ENCODE measurements at regions not wholly inside any gene's neighbourhood (a gene's known extent, or its start where the extent isn't known, plus 50 kb on each side); places are given as distances from the start of the nearest gene placed in this dataset.
A peak's percentile ranks its signal among the peaks of the same experiment; 100 is the strongest.
"Not testable (repeated sequence)": the region's sequence is repeated elsewhere in the genome, so short reads cannot be mapped to it uniquely, and the experiment has no call there.

- FAIRE-seq (no peak), DNase-seq (ENCODE audit: insufficient read length, low spot score) (no peak)
These were observed 1242.1 kb downstream of the PLA2G4A start for GRCh38 chr1:188070848-188071247.

- DNase-seq (ENCODE audit: insufficient read length, low spot score) (no peak), FAIRE-seq (no peak)
These were observed 1260.3 kb downstream of the PLA2G4A start for GRCh38 chr1:188089015-188089414.

GRCh38 chr1:188089461-188089860, 1260.7 kb downstream of the PLA2G4A start:
- DNase-seq (ENCODE audit: insufficient read length, low spot score), result no peak
- no peak for FAIRE-seq

GRCh38 chr1:188096521-188096920, 1267.8 kb downstream of the PLA2G4A start:
- FAIRE-seq, result no peak
- DNase-seq (ENCODE audit: insufficient read length, low spot score), result no peak

- FAIRE-seq (no peak), DNase-seq (ENCODE audit: insufficient read length, low spot score) (no peak)
These were observed 1288.7 kb downstream of the PLA2G4A start for GRCh38 chr1:188117436-188117835.

- DNase-seq (ENCODE audit: insufficient read length, low spot score) (no peak), FAIRE-seq (no peak)
These were observed 1293.9 kb downstream of the PLA2G4A start for GRCh38 chr1:188122646-188123045.

GRCh38 chr1:188127507-188127906, 1298.8 kb downstream of the PLA2G4A start:
- DNase-seq (ENCODE audit: insufficient read length, low spot score), result no peak
- no peak for FAIRE-seq

DNA sequence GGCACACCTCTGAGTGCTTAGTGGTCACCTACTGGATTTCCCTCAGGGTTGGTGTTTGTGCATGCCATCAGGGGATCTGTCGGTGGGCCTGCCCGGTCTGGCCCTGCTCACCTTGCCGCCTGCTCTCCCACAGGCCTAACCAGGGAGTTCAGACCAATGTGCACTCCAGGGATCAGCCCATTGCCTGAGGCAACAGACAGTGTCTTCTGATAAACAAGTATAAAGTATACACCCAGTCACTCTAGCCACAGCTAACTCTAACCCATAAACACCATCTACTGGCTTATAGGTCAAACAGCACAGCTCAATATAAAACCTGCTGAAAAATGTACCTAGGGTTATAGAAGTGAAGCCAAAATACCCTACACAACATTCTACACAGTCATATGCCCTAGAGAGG, 1300.0 kb downstream of the PLA2G4A start:
- DNase-seq (ENCODE audit: insufficient read length, low spot score) (peak; percentile 29), FAIRE-seq (no peak)

DNA sequence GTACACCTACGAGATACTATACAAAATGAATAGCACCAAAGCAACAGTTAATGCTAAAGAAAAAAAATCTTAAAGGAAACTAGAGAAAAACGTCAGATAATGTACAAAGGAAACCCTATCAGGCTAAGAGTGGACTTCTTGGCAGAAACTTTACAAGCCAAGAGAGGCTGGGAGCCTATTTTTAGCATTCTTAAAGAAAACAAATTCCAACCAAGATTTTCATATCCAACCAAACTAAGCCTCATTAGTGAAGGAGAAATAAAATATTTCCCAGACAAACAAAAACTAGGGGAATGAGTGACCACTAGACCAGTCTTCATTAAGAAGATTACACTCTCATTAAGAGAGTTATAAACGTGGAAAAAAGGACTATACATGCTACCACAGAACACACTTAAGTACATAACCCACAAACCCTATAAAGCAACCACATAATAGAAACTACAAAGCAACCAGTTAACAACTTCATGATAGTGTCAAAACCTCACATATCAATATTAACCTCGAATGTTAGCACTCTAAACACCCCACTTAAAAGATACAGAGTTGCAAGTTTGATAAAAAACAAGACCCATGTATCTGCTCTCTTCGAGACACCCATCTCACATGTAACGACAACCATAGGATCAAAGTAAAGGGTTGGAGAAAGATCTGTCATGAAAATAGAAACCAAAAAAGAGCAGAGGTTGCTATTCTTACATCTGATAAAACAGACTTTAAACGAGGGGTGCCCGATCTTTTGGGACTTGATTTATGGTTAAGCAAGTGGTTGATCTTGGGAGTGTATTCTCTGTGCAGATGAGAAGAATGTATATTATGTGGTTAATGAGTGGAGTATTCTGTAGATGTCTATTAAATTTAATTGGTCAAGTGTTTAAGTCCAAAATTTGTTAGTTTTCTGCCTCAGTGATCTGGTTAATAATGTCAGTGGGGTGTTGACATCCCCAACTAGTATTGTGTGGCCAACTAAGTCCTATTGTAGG, 1301.4 kb downstream of the PLA2G4A start:
- FAIRE-seq (no peak), DNase-seq (ENCODE audit: insufficient read length, low spot score) (no peak)

DNA sequence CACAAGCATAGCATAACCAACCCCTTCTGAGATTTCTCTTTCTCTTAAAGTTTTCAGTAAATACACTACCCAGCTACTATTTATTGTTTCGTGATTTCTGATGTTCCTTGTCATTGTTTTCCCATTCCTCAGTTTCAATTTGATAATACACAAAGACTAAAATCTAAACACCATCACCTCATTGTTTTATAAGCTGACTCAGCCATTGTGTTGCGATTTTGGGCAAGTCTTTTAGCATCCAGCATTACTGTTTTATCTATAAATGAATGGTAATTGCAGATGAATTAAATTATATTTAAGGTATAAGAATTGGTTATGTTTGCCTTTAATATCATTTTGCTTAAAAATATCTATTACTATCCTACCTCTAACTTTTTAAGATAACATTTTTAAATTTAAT, 1308.5 kb downstream of the PLA2G4A start:
- DNase-seq (ENCODE audit: insufficient read length, low spot score), result no peak
- FAIRE-seq, result no peak

DNA sequence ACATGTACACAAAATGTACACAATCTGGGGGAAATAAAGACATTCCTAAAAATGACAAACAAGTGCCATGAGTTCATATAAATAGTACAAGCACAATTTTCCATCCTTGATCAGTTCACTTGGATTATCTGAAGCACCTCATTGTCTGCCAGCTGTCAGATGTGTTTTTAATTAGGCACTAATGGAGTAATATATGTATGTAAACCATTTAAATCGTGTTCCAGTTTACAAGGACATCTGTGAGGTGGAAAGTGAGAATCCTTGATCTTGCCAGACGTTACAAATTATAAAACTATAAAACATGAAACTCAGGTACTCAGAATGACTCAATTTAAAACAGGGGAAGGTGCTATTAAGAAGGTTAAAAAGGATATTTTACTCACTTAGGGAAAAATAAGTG, 1312.2 kb downstream of the PLA2G4A start:
- FAIRE-seq, result no peak
- DNase-seq (ENCODE audit: insufficient read length, low spot score), result no peak

DNA sequence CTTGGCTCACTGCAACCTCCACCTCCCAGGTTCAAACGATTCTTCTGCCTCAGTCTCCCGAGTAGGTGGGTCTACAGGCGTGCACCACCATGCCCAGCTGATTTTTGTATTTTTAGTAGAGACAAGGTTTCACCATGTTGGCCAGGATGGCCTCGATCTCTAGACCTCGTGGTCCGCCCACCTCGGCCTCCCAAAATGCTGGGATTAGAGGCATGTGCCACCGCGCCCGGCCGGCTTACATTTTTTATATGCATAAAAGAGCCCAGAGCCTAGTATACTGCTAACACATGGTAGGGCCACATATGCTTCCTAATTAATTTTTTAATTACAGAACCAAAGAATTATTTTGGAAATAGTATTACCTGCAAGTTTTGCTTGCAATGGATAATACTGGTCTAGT, 1325.4 kb downstream of the PLA2G4A start:
- DNase-seq (ENCODE audit: insufficient read length, low spot score), result no peak

DNA sequence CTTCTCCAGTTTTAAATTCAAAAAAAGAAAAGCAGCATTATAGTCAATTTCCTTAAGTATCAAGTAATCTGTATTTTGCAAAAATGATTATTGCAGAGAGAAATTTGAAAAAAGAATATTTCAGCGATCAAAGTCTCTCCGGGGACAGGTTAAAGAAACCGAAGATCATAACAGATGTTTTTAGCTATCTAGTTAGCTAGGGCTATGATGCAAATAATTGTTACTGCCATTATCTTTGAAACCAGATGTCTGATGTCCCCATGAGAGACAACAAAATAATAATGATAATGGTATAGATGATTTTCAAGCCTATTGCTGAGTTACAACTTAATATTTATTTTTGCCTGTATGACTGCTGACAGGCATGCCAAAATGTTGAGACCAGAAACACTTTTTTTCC, 1326.0 kb downstream of the PLA2G4A start:
- FAIRE-seq (no peak), DNase-seq (ENCODE audit: insufficient read length, low spot score) (no peak)

More for the DNA sequence above, 1325.4 kb downstream of the PLA2G4A start:
- no peak for FAIRE-seq

- DNase-seq (ENCODE audit: insufficient read length, low spot score) (no peak), FAIRE-seq (no peak)
These were observed 1326.5 kb downstream of the PLA2G4A start for GRCh38 chr1:188155261-188155660.

DNA sequence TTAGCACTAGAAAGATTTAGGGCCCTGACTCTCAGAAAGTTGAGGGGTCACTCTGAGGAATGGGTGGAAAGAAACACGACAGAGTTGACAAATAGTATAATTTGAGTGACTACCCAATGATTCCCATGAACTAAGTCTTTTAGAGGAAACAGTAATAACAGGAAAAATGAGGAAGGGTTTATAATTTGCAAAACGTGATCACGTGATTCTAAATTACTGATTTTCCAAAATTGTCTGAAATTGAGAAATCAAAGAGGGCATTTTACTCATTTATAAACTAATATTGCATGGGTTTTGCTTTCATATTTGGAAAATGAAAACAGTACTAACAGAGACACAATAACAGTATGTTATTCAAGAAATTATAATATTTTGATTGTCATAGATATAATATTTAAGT, 1335.7 kb downstream of the PLA2G4A start:
- FAIRE-seq, result no peak
- no peak for DNase-seq (ENCODE audit: insufficient read length, low spot score)

- FAIRE-seq (no peak), DNase-seq (ENCODE audit: insufficient read length, low spot score) (no peak)
These were observed 1337.9 kb downstream of the PLA2G4A start for GRCh38 chr1:188166654-188167053.

DNA sequence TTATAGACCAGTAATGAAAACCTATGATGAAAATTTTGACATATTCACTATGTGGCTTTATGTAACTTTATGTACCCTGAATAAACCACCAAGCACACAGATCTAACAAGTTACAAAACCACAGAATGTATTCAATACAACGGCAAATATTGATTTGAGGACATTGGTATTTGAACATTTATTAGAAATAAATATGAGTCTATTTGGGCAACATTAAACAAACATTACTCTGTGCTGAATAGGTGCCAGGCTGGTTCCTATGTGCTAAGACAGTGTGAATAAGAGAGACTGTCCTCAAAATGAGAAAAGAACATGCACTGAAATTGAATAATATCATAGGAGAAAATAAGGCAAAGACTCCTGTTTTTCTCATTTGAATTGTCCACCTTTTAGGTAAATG, 1341.2 kb downstream of the PLA2G4A start:
- no peak for FAIRE-seq

GRCh38 chr1:188170411-188170810, 1341.7 kb downstream of the PLA2G4A start:
- FAIRE-seq (no peak), DNase-seq (ENCODE audit: insufficient read length, low spot score) (no peak)

More for the DNA sequence above, 1341.2 kb downstream of the PLA2G4A start:
- no peak for DNase-seq (ENCODE audit: insufficient read length, low spot score)

DNA sequence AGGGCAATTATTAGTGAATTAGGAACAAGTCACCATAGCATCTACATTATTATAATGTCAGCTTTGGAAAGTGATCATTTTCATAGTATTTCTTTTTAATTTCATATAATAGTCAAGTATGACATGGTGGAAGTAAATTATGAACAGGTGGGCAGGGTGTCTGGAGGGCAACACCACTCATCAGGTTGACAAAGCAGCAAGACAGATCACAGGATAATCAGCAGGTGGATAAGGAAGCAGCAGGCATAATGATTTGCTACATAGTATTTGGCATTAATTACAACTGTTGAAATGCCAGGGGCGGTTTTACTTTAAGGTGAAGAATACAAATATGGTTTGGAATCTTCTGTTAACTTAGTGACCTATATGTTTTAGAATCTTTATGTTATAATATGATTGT, 1342.2 kb downstream of the PLA2G4A start:
- DNase-seq (ENCODE audit: insufficient read length, low spot score), result no peak
- no peak for FAIRE-seq

DNA sequence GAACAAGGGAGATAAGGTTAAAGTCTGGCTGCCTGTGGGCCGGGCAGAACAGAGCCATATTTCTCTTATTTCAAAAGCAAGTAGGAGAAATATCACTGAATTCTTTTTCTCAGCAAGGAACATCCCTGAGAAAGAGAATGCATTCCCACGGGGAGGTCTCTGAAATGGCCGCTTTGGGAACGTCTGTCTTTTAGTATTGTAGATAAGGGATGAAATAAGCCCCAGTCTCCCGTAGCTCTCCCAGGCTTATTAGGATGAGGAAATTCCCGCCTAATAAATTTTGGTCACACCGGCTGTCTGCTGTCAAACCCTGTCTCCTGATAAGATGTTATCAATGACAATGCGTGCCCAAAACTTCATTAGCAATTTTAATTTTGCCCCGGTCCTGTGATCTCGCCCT, 1353.3 kb downstream of the PLA2G4A start:
- DNase-seq (ENCODE audit: insufficient read length, low spot score); FAIRE-seq: not testable (repeated sequence)

DNA sequence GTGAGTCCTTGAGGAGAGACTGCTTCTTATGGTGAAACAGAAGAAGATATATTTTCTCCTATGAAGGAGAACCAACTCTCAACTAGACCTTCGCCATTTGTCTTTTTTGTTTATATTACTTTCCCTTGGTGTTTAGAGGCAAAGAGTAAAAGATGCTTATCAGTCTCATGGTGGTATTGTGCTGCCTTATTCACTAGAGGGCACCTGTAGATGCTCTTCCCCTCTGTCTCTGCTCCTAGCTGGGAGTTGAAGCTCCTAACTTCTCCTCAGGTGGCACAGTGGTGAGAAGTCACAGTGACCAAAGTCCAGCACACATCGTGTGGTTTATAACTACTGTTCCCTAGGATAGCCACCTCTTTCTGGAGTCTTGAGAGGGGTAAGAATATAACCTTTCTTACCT, 1359.6 kb downstream of the PLA2G4A start:
- FAIRE-seq, result no peak
- no peak for DNase-seq (ENCODE audit: insufficient read length, low spot score)

DNA sequence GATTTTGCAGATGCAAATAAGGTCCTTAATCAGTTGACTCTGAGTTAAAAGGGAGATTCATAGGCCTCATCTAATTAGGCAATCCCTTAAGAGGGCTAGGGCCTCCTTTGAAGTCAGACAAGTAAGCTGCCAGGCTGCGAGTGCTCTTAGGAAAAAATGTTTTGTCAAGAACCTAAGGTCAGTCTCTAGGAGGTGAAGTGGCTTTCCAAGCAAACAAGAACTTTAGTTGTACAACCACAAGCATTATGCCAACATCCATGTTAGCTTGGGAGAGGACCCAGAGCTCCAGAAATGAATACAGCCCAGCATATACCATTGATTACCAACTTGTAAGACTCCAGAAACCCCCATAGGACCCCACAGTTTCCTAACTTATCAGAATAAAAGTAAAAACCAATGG, 1366.2 kb downstream of the PLA2G4A start:
- no peak for FAIRE-seq
- no peak for DNase-seq (ENCODE audit: insufficient read length, low spot score)

All from HTR-8/SVneo (cell line).